ENCODE measurements at regions not wholly inside any gene's neighbourhood (a gene's known extent, or its start where the extent isn't known, plus 50 kb on each side); places are given as distances from the start of the nearest gene placed in this dataset.

DNA sequence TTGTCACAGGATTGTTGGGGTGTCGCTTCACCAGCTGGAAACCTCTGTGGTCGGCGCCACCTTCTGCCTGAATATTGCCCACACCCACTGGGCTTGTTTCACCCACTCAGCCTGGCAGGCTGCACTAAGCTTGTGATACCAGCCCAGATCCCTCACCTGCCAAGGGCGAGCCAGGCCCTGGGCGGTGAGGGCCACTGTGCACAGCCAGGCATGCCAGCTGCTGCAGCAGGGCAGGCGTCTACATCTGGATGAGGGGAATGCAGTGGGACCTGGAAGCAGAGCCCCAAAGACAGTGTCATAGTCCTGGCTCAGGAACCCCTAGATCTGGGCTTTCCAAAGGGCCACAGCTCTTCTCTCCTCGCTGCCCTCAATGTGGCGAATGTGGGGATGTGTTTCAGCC is 1307.5 kb downstream of the GRIK2 start:
- TF ChIP-seq TEAD4 (IDR thresholded peaks at IDR 0.05) (no peak), YY1 (IDR thresholded peaks at IDR 0.05; ENCODE audit: low read depth) (no peak), FOXM1 (IDR thresholded peaks at IDR 0.05; ENCODE audit: borderline replicate concordance, low read depth) (no peak), EP300 (IDR thresholded peaks at IDR 0.05; ENCODE audit: borderline replicate concordance) (no peak), RAD21 (IDR thresholded peaks at IDR 0.05; ENCODE audit: low read depth) (no peak), TCF12 (IDR thresholded peaks at IDR 0.05; ENCODE audit: low read depth) (no peak), TAF1 (IDR thresholded peaks at IDR 0.05; ENCODE audit: low read depth) (no peak), CEBPB (IDR thresholded peaks at IDR 0.05) (no peak), NFIC (IDR thresholded peaks at IDR 0.05) (no peak), CREB1 (IDR thresholded peaks at IDR 0.05; ENCODE audit: low read depth) (no peak)
- TF ChIP-seq, protein P1, sequence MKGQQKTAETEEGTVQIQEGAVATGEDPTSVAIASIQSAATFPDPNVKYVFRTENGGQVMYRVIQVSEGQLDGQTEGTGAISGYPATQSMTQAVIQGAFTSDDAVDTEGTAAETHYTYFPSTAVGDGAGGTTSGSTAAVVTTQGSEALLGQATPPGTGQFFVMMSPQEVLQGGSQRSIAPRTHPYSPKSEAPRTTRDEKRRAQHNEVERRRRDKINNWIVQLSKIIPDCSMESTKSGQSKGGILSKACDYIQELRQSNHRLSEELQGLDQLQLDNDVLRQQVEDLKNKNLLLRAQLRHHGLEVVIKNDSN (IDR thresholded peaks at IDR 0.05) = no peak
- TF ChIP-seq, protein P2, sequence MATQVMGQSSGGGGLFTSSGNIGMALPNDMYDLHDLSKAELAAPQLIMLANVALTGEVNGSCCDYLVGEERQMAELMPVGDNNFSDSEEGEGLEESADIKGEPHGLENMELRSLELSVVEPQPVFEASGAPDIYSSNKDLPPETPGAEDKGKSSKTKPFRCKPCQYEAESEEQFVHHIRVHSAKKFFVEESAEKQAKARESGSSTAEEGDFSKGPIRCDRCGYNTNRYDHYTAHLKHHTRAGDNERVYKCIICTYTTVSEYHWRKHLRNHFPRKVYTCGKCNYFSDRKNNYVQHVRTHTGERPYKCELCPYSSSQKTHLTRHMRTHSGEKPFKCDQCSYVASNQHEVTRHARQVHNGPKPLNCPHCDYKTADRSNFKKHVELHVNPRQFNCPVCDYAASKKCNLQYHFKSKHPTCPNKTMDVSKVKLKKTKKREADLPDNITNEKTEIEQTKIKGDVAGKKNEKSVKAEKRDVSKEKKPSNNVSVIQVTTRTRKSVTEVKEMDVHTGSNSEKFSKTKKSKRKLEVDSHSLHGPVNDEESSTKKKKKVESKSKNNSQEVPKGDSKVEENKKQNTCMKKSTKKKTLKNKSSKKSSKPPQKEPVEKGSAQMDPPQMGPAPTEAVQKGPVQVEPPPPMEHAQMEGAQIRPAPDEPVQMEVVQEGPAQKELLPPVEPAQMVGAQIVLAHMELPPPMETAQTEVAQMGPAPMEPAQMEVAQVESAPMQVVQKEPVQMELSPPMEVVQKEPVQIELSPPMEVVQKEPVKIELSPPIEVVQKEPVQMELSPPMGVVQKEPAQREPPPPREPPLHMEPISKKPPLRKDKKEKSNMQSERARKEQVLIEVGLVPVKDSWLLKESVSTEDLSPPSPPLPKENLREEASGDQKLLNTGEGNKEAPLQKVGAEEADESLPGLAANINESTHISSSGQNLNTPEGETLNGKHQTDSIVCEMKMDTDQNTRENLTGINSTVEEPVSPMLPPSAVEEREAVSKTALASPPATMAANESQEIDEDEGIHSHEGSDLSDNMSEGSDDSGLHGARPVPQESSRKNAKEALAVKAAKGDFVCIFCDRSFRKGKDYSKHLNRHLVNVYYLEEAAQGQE (IDR thresholded peaks at IDR 0.05; ENCODE audit: low read depth) = no peak
- TF ChIP-seq, protein P3, sequence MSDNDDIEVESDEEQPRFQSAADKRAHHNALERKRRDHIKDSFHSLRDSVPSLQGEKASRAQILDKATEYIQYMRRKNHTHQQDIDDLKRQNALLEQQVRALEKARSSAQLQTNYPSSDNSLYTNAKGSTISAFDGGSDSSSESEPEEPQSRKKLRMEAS (IDR thresholded peaks at IDR 0.05) = no peak

Data from Ishikawa (cell line).